Ascending aorta (tissue), 2 donors: ENCODE measurements at regions not wholly inside any gene's neighbourhood (a gene's known extent, or its start where the extent isn't known, plus 50 kb on each side); places are given as distances from the start of the nearest gene placed in this dataset.

ENCODE experiments used
- DNase-seq, 2 donors: peaks; one replicate each; pipeline ENCODE4 v3.0.0-alpha.2; 2019; ENCODE audit warnings: low spot score in 2 of 2
- H3K27ac ChIP-seq, 2 donors: fragments of 200-600 bp; sonication (generic); one replicate each; pipeline ENCODE4 v1.5.1; 2016 to 2017; ENCODE audit warnings: mild to moderate bottlenecking in 1 of 2
- H3K27me3 ChIP-seq: fragments of 200-600 bp; sonication (generic); one replicate; pipeline ENCODE4 v1.5.1; 2017
- H3K36me3 ChIP-seq, 2 donors: fragments of 200-600 bp; sonication (generic); one replicate each; pipeline ENCODE4 v1.5.1; 2016
- H3K4me1 ChIP-seq, 2 donors: fragments of 200-600 bp; sonication (generic); one replicate each; pipeline ENCODE4 v1.5.1; 2016 to 2017; ENCODE audit warnings: mild to moderate bottlenecking in 1 of 2
- H3K4me3 ChIP-seq, 2 donors: fragments of 200-600 bp; sonication (generic); one replicate each; pipeline ENCODE4 v1.5.1; 2016 to 2017; ENCODE audit warnings: mild to moderate bottlenecking in 1 of 2
- H3K9me3 ChIP-seq, 2 donors: fragments of 200-600 bp; sonication (generic); one replicate each; pipeline ENCODE4 v1.5.1; 2016
- intact Hi-C: fragments of 100-400 bp; cut with DNase I; formaldehyde crosslinking; loops from one replicate; pipeline ENCODE4 v1.15.1; 2023
- TF ChIP-seq, protein P1 (sequence below), 3 experiments: fragments of 200-600 bp in 2 of 3; fragments of 450-650 bp in 1 of 3; sonication (generic) in 2 of 3; IDR thresholded peaks; one replicate each; pipeline ENCODE4 v1.5.1; 2016 to 2019; ENCODE audit warnings: antibody characterized with exemption in 3 of 3, mild to moderate bottlenecking in 1 of 3, moderate library complexity in 1 of 3

DNA sequence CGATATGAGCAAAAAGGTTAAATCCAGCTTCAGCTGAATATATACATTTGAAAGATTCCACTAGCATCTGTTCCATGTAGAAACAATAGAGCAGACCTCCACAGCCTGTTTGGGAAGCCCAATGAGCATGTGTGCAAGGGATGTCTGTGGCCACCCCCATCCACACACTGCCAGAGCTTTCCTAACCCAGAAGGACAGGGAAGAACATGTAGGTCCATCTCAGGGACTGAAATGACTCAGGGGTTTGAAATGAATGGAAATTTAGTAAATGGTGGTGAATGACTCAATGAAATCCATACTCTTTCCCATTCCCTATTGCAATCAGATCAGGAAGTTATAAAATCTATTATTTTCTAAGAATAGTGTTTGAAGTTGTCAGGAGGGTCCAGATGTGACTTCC is 397.2 kb downstream of the DUSP10 start:
- Histone ChIP-seq H3K27ac (no peak overlapping the region), H3K4me1 (no peaks in the 10 kb centered on the region), H3K36me3 (no peaks in the 10 kb centered on the region), H3K4me3 (no peak overlapping the region), H3K27me3 (no peaks in the 10 kb centered on the region), H3K9me3 (no peaks in the 10 kb centered on the region)
- TF ChIP-seq, protein P1, sequence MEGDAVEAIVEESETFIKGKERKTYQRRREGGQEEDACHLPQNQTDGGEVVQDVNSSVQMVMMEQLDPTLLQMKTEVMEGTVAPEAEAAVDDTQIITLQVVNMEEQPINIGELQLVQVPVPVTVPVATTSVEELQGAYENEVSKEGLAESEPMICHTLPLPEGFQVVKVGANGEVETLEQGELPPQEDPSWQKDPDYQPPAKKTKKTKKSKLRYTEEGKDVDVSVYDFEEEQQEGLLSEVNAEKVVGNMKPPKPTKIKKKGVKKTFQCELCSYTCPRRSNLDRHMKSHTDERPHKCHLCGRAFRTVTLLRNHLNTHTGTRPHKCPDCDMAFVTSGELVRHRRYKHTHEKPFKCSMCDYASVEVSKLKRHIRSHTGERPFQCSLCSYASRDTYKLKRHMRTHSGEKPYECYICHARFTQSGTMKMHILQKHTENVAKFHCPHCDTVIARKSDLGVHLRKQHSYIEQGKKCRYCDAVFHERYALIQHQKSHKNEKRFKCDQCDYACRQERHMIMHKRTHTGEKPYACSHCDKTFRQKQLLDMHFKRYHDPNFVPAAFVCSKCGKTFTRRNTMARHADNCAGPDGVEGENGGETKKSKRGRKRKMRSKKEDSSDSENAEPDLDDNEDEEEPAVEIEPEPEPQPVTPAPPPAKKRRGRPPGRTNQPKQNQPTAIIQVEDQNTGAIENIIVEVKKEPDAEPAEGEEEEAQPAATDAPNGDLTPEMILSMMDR (IDR thresholded peaks at IDR 0.05): no peak
- no peak for DNase-seq
- intact Hi-C loops: no loop called here

DNA sequence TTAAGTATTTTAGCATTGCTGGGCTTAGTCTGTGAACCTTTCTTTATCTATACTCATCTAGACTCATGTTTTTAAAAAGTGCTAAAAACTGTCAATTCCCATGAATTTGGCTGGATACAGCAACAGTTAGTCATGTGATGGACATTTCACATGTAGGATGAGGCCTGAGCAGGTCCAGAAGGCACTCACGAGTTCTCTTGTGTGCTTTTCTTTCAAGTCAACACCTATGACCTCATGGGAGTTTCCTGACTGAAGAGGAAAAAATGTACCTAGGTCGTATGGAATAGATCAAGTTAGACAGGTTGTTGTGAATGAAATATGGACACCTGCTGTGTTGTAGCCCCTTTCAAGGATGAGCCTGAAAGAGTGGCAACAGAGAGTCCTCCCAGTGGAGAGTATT is 394.2 kb downstream of the DUSP10 start:
- H3K9me3 ChIP-seq: no peaks in the 10 kb centered on the region
- no peak for DNase-seq
- H3K27ac ChIP-seq: no peak overlapping the region
- no peaks in the 10 kb centered on the region for H3K27me3 ChIP-seq
- H3K4me3 ChIP-seq: no peak overlapping the region
- TF ChIP-seq, protein P1 (IDR thresholded peaks at IDR 0.05): no peak
- intact Hi-C loops: no loop called here
- H3K4me1 ChIP-seq: no peaks in the 10 kb centered on the region
- no peaks in the 10 kb centered on the region for H3K36me3 ChIP-seq

DNA sequence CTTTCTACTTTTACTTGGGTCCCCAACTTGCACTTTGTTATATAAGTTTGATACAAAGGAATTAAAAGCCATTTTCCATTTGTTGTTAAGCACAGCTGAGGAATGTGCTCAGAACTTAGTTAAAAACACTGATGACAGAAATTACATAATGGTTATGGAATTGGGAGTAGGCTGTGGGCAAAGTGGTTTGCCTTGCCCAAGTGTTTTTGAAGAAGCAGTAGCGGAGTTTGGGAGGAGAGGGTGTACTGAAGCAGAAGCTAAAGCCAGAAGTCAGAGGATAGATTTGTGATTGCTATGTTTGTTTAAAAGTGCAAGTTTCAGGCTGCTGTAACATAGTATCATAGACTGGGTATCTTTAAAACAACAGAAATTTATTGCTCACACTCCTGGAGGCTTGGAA is 391.8 kb downstream of the DUSP10 start:
- no peaks in the 10 kb centered on the region for H3K27me3 ChIP-seq
- no peaks in the 10 kb centered on the region for H3K9me3 ChIP-seq
- intact Hi-C loops: no loop called here
- H3K36me3 ChIP-seq: no peaks in the 10 kb centered on the region
- H3K4me1 ChIP-seq: no peaks in the 10 kb centered on the region
- no peak overlapping the region for H3K4me3 ChIP-seq
- H3K27ac ChIP-seq: no peak overlapping the region
- DNase-seq: no peak
- TF ChIP-seq, protein P1 (IDR thresholded peaks at IDR 0.05): no peak

DNA sequence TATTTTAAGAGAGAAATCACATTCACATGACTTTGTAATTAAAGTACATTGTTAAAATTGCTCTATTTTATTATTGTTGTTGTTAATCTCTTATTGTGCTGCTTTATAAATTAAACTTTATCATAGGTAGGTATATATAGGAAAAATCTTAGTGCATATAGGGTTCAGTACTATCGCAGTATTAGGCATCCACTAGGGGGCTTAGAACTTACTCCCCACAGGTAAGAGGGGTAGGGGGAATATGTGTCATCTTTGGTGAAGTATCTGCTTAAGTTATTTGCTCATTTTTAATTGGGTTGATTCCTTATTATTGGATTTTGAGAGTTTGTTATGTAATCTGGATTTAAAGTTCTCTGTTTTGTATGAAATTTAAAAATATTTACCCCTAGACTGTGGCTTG is 385.2 kb downstream of the DUSP10 start:
- no peak overlapping the region for H3K27ac ChIP-seq
- H3K36me3 ChIP-seq: no peaks in the 10 kb centered on the region
- no peaks in the 10 kb centered on the region for H3K9me3 ChIP-seq
- intact Hi-C loops: no loop called here
- TF ChIP-seq, protein P1 (IDR thresholded peaks at IDR 0.05): no peak
- no peaks in the 10 kb centered on the region for H3K27me3 ChIP-seq
- H3K4me1 ChIP-seq: no peaks in the 10 kb centered on the region
- H3K4me3 ChIP-seq: no peak overlapping the region
- DNase-seq: no peak

DNA sequence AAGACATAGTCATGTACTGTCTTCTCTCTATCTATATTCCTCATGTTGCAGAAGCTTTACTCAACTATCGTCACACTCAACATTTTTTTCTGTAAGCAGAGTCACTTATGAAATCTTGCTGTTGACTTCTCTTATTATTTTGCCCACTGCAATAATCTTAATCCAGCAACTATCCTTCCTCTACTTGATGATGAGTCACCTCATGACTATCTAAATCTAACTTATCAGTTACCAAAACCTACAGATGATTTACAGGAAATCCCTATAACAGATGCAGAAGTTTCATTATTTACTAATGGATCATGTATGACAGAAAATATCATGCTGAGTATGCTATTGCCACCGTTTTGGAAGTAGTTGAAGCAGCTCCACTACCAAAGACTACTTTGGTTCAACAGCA is 378.9 kb downstream of the DUSP10 start:
- Histone ChIP-seq H3K36me3 (no peaks in the 10 kb centered on the region), H3K4me3 (no peak overlapping the region), H3K27ac (no peak overlapping the region), H3K4me1 (no peaks in the 10 kb centered on the region), H3K27me3 (no peaks in the 10 kb centered on the region), H3K9me3 (no peaks in the 10 kb centered on the region)
- no peak for DNase-seq
- TF ChIP-seq, protein P1 (IDR thresholded peaks at IDR 0.05): no peak
- intact Hi-C loops: no loop called here

DNA sequence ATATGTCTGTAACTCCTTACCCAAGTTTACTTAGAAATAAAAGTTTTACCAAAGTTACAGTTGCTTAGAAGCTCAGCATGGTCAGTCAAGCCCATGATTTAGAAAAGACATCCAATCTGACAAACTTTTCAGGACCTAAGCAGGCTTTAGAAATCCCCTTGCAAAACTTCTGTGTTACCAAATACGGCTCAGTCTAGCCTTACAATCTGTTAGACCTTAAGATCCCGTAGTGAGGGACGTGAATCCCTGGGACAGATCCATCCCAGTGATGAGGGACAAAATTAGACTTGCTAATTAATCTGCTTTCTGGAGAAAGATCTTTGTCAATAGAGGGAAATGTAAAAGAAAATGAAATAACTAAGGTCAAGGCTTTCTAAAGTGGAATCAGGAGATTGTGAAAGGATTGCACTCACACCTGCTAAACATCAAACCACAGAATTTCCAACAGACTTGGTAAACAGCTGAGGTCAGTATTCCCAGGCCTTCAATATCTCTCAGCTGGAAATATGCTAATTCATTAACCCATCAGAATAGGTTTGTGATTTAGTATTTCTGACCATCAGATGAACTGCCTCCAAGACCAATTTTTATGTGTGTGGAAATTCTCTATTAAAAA is 375.3 kb downstream of the DUSP10 start:
- Histone ChIP-seq H3K9me3 (no peaks in the 10 kb centered on the region), H3K27ac (no peak overlapping the region)
- intact Hi-C loops: no loop called here

More for the DNA sequence above, 375.3 kb downstream of the DUSP10 start:
- H3K36me3 ChIP-seq: no peaks in the 10 kb centered on the region
- DNase-seq: no peak
- TF ChIP-seq, protein P1 (IDR thresholded peaks at IDR 0.05): no peak
- no peaks in the 10 kb centered on the region for H3K4me1 ChIP-seq
- H3K4me3 ChIP-seq: no peak overlapping the region
- H3K27me3 ChIP-seq: no peaks in the 10 kb centered on the region
